Anterior cingulate cortex (tissue), 58 donors: ENCODE measurements at regions not wholly inside any gene's neighbourhood (a gene's known extent, or its start where the extent isn't known, plus 50 kb on each side); places are given as distances from the start of the nearest gene placed in this dataset.
"Not testable (repeated sequence)": the region's sequence is repeated elsewhere in the genome, so short reads cannot be mapped to it uniquely, and the experiment has no call there.

Source experiments
- DNase-seq, 58 donors: peaks; one replicate each; lab custom pipeline; 2025; lab: John Stamatoyannopoulos, UW

DNA sequence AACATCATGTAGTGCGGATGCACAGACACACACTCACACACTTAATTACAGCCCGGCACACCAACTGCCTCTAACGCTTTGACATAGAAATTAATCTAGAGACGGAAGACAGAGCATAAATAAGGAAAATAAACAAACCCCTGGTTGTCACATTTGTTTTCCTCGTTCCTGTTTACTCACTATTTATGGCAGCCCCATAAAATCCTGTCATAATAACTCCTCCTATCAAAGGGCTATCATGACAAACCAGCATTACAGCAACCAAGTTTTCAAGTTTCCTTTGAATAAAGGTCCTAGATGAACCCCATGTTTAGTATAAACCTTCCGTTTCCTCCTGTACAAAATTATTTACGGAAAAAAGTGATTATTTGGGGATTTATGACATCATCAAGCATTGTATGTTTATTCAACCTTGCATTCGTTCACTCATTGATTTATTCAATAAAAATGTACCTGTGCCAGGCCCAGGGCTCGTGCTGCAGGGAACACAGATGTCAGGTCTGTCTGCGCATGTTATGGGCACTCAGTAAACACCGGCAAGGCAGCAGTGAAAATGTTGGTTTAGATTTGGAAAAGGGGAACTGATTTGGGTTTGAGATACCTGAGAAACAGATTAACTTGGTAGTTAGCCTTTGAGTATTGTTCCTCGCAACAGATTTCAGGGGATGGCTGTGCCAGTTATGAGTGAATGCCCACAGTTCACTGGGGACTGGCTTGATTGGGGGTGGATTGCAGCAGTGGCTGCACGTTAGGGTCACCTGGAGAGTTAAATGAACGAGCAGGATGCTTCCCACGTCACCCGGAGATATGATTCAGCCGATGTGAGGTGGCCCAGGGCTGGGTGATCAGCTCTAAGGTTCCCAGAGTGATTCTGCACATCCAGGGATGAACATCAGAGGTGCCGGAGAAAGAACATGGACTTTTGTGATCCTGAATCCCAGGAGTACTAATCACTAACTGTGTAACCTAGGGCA, 295.3 kb upstream of the FOXQ1 start:
- no peak for DNase-seq

DNA sequence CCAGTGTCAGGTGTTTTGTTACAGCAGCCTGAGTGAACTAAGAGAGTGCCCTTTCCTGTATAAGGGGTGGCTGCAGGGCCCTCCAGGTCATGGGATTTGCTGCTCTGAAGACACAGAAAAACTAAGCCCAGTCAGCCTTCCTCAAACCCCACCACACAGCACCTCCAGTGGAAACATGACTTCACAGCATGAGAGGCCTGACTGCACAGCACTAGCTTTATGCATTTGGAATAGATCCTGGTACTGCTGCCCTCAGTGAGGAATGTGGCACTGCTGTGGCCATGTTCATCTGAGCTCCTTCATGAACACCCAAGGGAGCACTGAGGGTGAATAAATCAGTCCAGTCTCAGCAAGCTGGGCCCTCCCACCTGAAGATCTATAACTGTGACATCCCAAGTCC, 296.1 kb upstream of the FOXQ1 start:
- DNase-seq: no peak

DNA sequence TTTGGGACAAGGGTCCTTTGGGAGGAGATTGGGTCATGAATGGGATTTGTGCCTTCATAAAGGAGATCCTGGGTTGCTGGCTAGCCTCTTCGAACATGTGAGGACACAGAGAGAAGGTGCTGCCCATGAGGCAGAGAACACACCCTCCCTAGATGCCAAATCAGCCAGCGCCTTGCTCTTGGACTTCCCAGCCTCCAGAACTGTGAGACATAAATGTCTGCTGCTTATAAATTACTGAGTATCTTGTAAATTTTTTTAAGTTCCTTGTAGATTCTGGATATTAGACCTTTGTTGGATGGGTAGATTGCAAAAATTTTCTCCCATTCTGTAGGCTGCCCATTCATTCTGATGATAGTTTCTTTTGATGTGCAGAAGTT, 297.5 kb upstream of the FOXQ1 start:
- no peak for DNase-seq

DNA sequence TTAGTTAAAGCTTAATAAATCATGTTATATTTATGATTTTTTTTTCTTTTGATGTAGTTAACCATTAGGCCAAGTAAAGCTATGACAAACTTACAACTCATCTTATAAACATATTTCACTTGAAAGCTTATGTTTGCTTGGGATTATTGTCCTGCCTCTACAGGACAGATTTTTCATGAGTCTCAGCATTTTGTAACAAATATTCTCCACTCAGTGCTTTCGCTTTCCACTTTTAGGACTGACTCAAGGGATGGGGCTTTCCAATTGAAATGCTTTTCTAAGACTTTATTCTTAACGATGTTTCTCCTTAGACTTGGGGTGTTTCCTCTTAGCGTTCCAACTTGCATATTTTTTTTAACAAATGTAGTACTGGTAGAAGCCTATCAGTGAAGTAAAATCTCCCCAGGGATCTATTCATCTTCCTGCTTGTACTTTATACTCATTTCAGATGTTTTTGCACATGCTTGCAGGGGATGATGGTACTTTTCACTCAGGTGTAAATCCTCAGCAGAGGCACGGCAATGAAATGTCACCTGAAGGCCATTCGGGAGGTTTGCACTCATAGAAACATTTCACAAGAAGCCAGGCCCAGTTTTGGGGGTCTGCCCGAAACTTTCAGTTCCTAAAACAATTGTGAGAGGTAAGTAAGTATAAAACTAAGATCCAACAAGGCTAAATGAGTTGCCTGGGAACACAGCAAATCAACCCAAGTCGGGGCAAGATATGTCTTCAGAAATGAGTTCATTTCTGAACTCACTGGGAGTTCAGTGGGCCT, 298.1 kb upstream of the FOXQ1 start:
- DNase-seq: no peak

DNA sequence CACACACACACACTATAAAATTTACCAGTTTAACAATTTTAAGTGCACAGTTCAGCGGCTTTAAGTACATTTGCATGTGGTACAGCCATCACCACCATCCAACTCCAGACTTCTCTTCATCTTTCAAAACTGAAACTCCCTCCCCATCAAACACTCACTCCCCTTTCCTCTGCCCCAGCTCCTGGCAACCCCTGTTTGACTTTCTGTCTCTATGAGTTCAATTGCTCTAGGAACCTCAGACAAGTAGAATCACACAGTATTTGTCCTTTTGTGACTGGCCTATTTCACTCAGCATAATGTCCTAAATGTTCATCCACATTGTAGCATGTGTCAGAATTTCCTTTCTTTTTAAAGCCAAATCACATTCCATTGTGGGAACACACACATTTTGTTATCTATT, 302.8 kb upstream of the FOXQ1 start:
- no peak for DNase-seq

DNA sequence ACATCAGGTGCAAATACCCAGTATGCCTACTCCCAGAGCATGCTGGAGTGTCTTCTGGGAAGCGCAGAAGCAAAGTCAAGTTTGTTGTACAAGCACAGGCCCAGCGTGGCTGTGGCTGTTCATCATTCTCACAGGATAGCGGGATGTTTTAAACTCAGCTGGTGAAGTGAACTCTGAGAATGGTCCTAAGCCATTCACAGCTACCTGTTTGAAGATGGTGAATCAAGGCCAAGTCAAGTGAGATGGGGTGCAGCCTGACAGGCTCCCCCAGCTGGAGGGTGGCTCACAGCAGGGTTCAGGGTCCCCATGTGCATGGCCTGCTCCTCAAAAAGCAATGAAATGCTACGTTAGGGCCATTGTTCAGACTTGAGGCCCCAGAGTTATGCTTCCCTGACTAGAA, 304.7 kb upstream of the FOXQ1 start:
- no peak for DNase-seq

DNA sequence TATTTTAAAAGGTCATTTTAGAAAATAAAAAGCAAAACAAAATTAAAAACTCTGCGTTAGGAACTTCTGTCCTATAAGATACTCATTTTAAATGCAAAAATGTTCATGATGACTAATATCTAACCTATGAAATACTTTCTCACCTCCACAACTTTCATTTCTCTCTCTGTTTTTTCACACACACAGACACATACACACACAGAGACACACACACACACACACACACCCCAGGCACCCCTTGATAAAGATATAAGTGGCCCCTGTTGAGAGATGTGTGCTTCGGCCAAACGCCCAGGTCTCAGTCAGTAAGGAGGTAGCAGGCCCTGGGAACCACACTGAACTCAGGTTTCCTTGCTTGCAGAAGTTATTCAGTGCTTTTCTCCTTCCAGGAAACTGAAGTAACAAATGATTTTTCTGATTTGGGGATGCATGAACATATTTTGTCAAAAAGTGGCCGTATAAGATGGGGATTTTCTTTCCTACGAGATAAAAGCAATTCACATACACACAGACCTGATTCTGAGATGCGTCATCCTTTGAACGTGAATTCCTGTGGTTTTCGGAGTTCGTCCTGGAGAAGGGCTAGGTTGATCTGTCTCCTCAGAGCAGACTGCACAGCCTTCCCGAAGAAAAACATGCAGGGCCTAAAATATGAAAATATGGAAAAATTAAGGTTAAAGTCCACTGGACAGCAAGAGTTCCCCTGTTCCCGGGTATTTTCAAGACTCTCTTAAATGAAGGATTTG, 306.8 kb upstream of the FOXQ1 start:
- DNase-seq: no peak

DNA sequence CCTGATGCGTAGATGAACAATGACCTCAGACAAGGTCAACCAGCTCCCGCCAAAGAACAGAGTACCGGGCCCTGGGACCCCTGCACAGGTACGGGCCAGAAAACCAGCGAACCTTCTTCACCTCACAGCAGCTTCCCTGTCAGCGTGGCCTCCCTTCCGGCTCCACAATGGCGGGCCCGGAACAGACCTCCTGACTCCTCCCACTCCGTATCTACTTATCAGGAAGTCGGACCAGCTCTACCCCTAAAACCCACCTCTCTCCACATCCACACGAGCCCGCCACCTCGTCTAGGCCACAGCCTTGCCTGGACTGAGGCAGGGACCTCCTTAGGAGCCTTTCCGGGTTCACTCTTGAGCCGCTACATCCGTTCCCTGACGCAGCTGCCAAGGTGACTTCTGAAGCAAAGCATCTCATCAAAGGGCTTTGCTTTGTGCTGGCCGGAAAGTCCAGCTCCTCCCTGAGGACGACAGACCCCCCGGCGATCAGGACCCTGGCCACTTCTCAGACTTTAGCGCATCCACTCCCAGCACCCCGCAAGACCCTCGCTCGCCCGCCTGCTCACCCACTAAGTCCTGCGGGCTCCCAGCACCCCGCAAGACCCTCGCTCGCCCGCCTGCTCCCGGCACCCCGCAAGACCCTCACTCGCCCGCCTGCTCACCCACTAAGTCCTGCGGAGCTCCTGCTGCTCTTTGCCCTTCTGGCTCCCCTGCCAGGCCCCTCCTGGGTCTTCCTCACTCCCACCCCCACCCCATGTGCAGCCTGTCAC, 308.3 kb upstream of the FOXQ1 start:
- no peak for DNase-seq

DNA sequence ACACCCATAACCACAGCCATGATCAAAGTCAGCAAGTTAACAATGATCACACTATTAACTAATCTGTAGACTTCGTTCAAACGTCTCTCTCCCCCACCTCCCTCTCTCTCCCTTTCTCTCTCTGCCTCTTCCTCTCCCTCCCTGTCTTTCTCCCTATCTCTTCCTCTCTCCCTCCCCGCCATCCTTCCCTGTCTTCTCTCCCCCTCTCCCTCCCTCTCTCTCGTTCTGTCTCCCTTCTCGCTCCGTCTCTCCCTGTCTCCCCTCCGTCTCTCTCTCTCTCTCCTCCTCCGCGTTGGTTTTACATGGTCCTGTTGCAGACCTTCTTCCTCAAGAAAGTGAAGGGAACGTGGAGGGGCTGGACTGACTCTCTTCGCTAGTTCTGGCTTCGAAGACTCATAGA, 308.9 kb upstream of the FOXQ1 start:
- no peak for DNase-seq

DNA sequence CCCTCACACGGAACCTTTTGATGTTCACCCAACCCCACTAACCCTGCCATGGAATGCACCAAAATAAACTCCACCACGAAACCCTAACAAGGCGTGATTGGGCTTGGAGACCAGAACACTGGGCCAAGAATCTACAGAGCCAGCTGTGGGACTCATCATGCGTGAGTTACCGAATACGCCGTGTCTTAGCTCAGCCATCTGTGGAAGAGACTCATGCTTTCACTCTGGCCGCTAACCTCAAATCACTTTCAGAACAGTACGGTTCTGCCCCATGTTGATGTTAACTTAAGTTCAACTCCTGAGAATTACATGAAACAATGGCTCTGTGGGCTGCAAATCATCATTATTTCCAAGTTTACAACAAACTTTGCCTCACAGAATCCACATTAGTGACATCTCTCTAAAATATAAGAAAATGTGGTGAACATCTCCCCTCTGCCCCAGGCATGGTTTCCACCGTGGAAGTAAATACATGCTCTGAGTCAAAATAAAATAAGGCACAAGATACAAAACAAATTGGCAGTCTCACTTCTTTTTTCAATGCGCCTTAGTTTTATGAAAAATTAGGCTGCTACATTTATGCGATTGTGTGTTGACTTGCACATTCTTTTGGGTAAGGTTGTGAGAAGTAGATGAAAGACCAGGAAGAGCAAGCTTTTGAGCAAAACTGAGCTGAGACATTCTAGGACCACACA, 308.9 kb upstream of the EXOC2 start:
- DNase-seq: no peak

DNA sequence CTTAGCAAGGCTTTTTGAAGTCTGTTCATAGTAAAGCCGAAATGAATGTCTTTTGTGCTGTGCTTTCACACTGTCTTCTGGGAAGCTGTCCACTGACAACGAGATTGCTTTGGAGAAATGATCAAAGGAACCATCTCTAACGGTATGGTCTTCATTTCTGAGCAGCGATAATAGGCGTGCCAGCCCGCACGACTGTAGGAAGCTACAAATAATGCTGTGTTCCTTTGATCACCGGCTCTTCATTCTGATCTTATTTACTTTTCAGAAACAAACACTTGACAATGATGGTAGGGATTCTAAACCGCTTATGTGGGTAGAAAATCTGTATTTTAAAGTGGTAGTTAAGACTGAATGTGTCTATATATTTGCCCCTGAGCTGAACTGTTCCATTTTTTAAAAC, 306.6 kb upstream of the EXOC2 start:
- no peak for DNase-seq

DNA sequence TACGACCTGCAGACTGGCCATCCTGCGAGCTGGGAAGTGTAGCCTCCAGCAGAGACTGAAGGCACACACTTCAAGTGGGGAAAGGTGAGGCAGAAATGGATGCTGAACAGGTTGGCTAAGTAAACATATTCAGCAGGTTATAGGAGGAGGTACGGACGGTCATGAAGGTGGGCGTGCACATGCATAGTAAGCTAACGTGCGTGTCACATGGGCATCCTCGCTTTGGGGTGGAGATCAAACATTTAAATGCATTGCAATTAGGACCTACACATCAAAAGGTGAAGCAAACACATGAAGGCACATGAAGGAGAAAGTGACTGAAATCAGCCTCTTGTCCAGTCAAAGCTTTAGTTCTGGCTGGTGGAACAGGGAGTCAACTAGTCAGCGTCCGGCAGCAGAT, 305.6 kb upstream of the EXOC2 start:
- DNase-seq: no peak

DNA sequence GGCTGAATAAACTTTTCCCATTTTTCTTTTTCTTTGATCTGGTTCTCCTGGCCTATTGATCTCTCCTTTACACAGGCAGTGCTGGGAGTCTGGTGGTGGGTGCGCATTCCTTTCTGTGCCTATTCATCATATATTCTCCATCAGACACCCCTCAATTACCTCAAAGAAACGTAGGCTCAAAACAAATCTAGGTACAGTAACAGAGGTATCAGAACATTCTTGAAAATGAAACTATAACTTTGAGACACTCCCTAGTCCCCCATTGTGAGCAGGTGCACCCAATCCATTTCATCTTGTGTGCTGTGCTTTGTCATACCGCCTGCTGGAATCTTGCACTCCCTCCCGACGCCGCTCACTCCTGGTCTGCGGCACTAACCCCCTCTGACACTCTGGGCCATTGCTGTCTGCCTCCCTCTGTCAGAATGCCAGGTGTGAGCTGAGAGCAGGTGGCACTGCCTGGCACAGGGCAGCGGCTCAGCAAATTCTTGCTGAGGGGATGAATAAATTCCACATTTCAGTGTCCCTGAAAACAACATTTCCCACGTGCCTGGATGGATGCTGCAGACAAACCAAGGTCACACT, 303.4 kb upstream of the EXOC2 start:
- DNase-seq: no peak

DNA sequence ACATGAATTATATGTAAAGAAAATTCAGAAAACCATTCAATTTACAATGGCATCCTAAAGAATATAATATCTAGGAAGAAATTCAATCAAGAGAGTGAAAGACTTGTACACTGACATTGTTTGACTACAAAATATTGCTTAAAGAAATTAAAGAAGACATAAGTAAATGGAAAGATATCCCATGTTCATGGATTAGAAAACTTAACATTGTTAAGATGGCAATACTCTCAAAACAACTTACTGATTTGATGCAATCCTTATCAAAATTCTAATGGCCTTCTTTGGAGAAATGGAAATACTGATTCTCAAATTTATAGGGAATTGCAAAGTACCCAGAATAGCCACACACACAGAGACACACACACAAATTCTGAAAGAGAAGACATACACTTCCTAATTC, 298.3 kb upstream of the EXOC2 start:
- no peak for DNase-seq

DNA sequence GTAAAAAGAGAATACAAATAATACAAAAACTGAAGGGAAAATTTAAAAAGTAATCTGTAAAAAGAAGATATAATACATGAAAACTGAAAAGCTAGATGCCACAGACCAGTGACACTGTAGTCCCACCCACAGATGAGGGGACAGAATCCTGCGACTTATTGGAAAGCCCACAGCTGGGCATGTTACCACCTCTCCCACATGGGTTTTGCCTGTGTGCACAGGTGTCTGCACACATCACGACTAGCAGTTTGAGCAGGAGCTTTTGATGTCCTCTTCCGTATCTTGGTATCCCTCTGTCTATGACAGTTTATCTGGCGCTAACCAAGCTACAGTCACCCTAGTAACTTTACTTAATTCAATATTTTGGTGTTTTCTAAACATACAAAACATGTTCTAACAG, 291.1 kb upstream of the EXOC2 start:
- no peak for DNase-seq

DNA sequence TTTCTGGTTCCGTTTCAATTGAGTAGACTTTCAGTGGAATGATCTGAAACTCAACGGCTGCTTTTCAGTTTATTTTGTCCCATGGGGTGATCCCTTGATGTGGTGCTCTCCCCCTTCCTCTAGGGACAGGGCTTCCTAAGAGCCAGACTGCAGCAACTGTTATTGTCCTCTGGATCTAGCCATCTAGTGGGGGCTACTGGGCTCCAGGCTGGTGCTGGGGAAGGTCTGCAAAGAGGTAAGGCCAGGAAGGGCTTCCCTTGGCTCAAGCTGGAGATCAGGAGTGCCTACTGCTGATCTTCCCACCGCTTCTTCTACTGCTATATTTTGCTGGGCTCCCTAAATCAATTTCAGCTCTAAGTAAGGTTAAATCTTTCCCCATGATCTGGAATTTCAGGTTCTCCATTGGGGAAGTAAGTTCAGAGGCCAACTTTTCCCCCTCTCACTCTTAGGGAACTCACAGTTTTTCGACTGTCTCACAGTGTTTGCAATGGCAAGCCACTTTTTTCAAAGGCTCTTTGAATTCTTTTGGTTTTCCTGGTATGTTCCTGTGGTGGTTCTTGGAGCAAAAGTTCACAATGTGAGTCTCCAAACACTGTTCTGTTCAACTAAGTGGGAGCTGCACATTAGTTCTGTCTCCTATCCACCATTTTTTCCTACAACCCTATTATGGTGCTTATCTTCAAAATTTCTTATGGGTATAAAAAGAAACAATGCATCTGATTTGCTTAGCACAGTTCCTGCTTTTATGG, 286.2 kb upstream of the EXOC2 start:
- DNase-seq: no peak

DNA sequence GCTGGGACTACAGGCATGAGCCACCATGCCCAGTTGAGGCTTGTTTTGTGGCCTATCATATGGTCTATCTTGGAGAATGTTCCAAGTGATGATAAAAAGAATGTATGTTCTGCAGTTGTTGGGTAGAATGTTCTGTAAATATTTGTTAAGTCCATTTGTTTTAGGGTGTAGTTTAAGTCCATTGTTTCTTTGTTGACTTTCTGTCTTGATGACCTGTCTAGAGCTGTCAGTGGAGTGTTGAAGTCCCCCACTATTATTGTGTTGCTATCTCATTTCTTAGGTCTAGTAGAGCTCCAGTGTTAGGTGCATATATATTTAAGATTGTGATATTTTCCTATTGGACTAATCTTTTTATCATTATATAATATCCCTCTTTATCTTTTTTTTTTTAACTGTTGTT, 284.3 kb upstream of the EXOC2 start:
- DNase-seq: not testable (repeated sequence)

DNA sequence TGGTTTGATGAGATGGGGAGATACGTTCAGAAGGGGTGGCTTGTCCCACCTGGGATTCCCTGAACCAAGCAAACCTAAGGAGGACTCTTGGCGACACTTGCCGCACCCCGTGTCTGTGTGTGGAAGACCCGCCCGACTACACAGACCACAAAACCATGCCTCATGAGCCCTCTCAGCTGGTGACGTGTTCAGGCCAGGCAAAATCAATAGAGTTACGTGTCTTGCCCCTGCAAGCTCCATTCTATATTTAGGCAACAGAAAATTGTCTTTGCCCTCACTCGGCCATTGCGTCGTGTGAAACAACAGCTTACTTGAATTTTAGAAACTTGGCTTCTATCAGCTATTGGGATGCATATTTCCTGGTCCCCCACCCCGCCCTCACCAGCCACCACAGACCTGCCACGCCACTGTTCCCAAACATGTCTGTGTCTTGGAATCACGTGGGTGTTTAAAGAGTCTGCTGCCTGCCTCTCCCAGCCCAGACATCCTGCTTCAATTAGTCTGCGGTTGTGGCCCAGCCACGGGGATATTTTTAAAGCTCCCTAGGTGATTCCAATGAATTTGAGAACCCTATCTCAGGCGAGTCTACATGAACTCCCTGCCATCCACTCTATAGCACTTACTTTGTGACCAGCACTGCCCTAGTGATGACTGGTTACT, 279.2 kb upstream of the EXOC2 start:
- no peak for DNase-seq
